ENCODE measurements at regions not wholly inside any gene's neighbourhood (a gene's known extent, or its start where the extent isn't known, plus 50 kb on each side); places are given as distances from the start of the nearest gene placed in this dataset.

- no TSS peak for BruUV-seq (replicated peaks)
- Histone ChIP-seq H4K20me1 (replicated peaks; ENCODE audit: control insufficient read depth, insufficient read depth, low read length) (no peaks in the 10 kb centered on the region), H3K4me1 (replicated peaks in 1 of 2; ENCODE audit: control insufficient read depth in 2 of 2, insufficient read depth in 2 of 2, low read length in 2 of 2) (no peaks in the 10 kb centered on the region), H3K4me2 (ENCODE audit: insufficient read depth, low read length) (no peak overlapping the region), H2AFZ (ENCODE audit: low read depth, low read length) (no peak overlapping the region), H3K4me3 (no peak overlapping the region), H3K9me3 (replicated peaks; ENCODE audit: control insufficient read depth, insufficient read depth, low read depth, low read length) (no peaks in the 10 kb centered on the region), H3K79me2 (ENCODE audit: control insufficient read depth, insufficient read depth, low read length) (no peaks in the 10 kb centered on the region), H3K9ac (ENCODE audit: insufficient read depth in 1 of 2, low read depth in 2 of 2, low read length in 2 of 2) (no peak overlapping the region), H3K36me3 (ENCODE audit: control insufficient read depth, insufficient read depth, low read length) (no peaks in the 10 kb centered on the region), H3K27ac (ENCODE audit: extremely low read depth, low read depth, low read length) (no peak overlapping the region), H3K27me3 (ENCODE audit: control insufficient read depth in 2 of 2, insufficient read depth in 2 of 2, low read length in 2 of 2) (no peaks in the 10 kb centered on the region; a peak in 1 of 5 replicates), H3K9me1 (ENCODE audit: control insufficient read depth, insufficient read depth, low read length) (no peaks in the 10 kb centered on the region)
- in situ Hi-C loops (cut with MboI): no loop called here
- ATAC-seq: no peak
- WGBS (ENCODE audit: insufficient coverage, low coverage, missing lambda C conversion rate): 0% methylated on average over 1 of the region's 1 CpG
- ChIA-PET CTCF (ENCODE audit: low intra/inter-chr PET ratio) (no interaction called here), POLR2A (no interaction called here)
- DNase-seq (ENCODE audit: extremely low read depth in 1 of 4, low spot score in 3 of 4): no peak
- no peak for FAIRE-seq
- TF ChIP-seq PBX2 (CRISPR knock-in tag; IDR thresholded peaks at IDR 0.05; ENCODE audit: low read depth) (no peak), PBX2 (tag; conservative IDR thresholded peaks at IDR 0.05; ENCODE audit: low read depth) (no peak), E2F8 (IDR thresholded peaks at IDR 0.05; ENCODE audit: low read depth, partially characterized antibody) (no peak), CREB3L1 (IDR thresholded peaks at IDR 0.05; ENCODE audit: borderline replicate concordance, low read depth) (no peak), MEF2D (tag; conservative IDR thresholded peaks at IDR 0.05; ENCODE audit: low read depth) (no peak), CUX1 (CRISPR knock-in tag; IDR thresholded peaks at IDR 0.05) (no peak), ZNF143 (CRISPR knock-in tag; IDR thresholded peaks at IDR 0.05) (no peak), ZNF12 (CRISPR knock-in tag; IDR thresholded peaks at IDR 0.05) (no peak)
- intact Hi-C loops (cut with micrococcal nuclease): no loop called here
Measured at GRCh38 chr10:113463083-113463482, 89.8 kb upstream of the HABP2 start.

All from K562 (cell line).